ENCODE measurements at regions not wholly inside any gene's neighbourhood (a gene's known extent, or its start where the extent isn't known, plus 50 kb on each side); places are given as distances from the start of the nearest gene placed in this dataset.

GRCh38 chr4:18278244-18278643, 256.7 kb upstream of the LCORL start:
- H3K4me1 ChIP-seq (ENCODE audit: insufficient read depth, low read length, poor library complexity, severe bottlenecking), result no peaks in the 10 kb centered on the region
- H3K9ac ChIP-seq (ENCODE audit: low read depth, low read length, poor library complexity, severe bottlenecking), result no peak overlapping the region
- TF ChIP-seq EZH2phosphoT487 (IDR thresholded peaks at IDR 0.05; ENCODE audit: borderline replicate concordance) (no peak), CTCF (conservative IDR thresholded peaks at IDR 0.05; ENCODE audit: low read length) (no peak)
- H3K4me3 ChIP-seq (ENCODE audit: low read length, poor library complexity, severe bottlenecking), result no peak overlapping the region
- H3K9me2 ChIP-seq (replicated peaks; ENCODE audit: low read depth, low read length), result no peaks in the 10 kb centered on the region
- 0 out of 2 replicates have a peak, but pooled peaks cover 3% of the 10 kb centered on the region for H3K9me3 ChIP-seq (ENCODE audit: insufficient read depth, low read depth, low read length)
- no peaks in the 10 kb centered on the region for H3F3A ChIP-seq (ENCODE audit: low read depth)
- no peaks in the 10 kb centered on the region for H3K27me3 ChIP-seq (ENCODE audit: insufficient read depth, low read length, poor library complexity, severe bottlenecking)
- H3K79me2 ChIP-seq (ENCODE audit: insufficient read depth, low read length), result no peaks in the 10 kb centered on the region
- H3K4me2 ChIP-seq (ENCODE audit: low read depth, low read length, poor library complexity, severe bottlenecking), result no peak overlapping the region
- H3K36me3 ChIP-seq (ENCODE audit: insufficient read depth, low read length), result no peaks in the 10 kb centered on the region
- no peak overlapping the region for H2AFZ ChIP-seq (ENCODE audit: low read length)
- H4K20me1 ChIP-seq (ENCODE audit: insufficient read depth, low read length, poor library complexity, severe bottlenecking), result no peaks in the 10 kb centered on the region

- Histone ChIP-seq H2AFZ (ENCODE audit: low read length) (no peak overlapping the region), H3K4me2 (ENCODE audit: low read depth, low read length, poor library complexity, severe bottlenecking) (no peak overlapping the region), H3K36me3 (ENCODE audit: insufficient read depth, low read length) (no peaks in the 10 kb centered on the region), H4K20me1 (ENCODE audit: insufficient read depth, low read length, poor library complexity, severe bottlenecking) (no peaks in the 10 kb centered on the region), H3K4me3 (ENCODE audit: low read length, poor library complexity, severe bottlenecking) (no peak overlapping the region), H3K27me3 (ENCODE audit: insufficient read depth, low read length, poor library complexity, severe bottlenecking) (no peaks in the 10 kb centered on the region), H3F3A (ENCODE audit: low read depth) (no peaks in the 10 kb centered on the region), H3K9me2 (replicated peaks; ENCODE audit: low read depth, low read length) (no peaks in the 10 kb centered on the region), H3K79me2 (ENCODE audit: insufficient read depth, low read length) (no peaks in the 10 kb centered on the region), H3K9me3 (ENCODE audit: insufficient read depth, low read depth, low read length) (no peaks in the 10 kb centered on the region), H3K9ac (ENCODE audit: low read depth, low read length, poor library complexity, severe bottlenecking) (no peak overlapping the region), H3K4me1 (ENCODE audit: insufficient read depth, low read length, poor library complexity, severe bottlenecking) (no peaks in the 10 kb centered on the region)
- TF ChIP-seq CTCF (conservative IDR thresholded peaks at IDR 0.05; ENCODE audit: low read length) (no peak), EZH2phosphoT487 (IDR thresholded peaks at IDR 0.05; ENCODE audit: borderline replicate concordance) (no peak)
Observed at GRCh38 chr4:18262832-18263231, 241.3 kb upstream of the LCORL start.

GRCh38 chr4:18252052-18252451, 230.5 kb upstream of the LCORL start:
- no peaks in the 10 kb centered on the region for H3F3A ChIP-seq (ENCODE audit: low read depth)
- no peaks in the 10 kb centered on the region for H3K27me3 ChIP-seq (ENCODE audit: insufficient read depth, low read length, poor library complexity, severe bottlenecking)
- no peaks in the 10 kb centered on the region for H3K79me2 ChIP-seq (ENCODE audit: insufficient read depth, low read length)
- H3K4me1 ChIP-seq (ENCODE audit: insufficient read depth, low read length, poor library complexity, severe bottlenecking), result no peaks in the 10 kb centered on the region
- no peaks in the 10 kb centered on the region for H3K36me3 ChIP-seq (ENCODE audit: insufficient read depth, low read length)
- TF ChIP-seq CTCF (conservative IDR thresholded peaks at IDR 0.05; ENCODE audit: low read length) (no peak), EZH2phosphoT487 (IDR thresholded peaks at IDR 0.05; ENCODE audit: borderline replicate concordance) (no peak)
- H2AFZ ChIP-seq (ENCODE audit: low read length), result no peak overlapping the region
- no peak overlapping the region for H3K4me2 ChIP-seq (ENCODE audit: low read depth, low read length, poor library complexity, severe bottlenecking)
- no peak overlapping the region for H3K4me3 ChIP-seq (ENCODE audit: low read length, poor library complexity, severe bottlenecking)
- H3K9ac ChIP-seq (ENCODE audit: low read depth, low read length, poor library complexity, severe bottlenecking), result no peak overlapping the region
- no peaks in the 10 kb centered on the region for H4K20me1 ChIP-seq (ENCODE audit: insufficient read depth, low read length, poor library complexity, severe bottlenecking)
- H3K9me2 ChIP-seq (replicated peaks; ENCODE audit: low read depth, low read length), result no peaks in the 10 kb centered on the region
- no peaks in the 10 kb centered on the region; the same call in 1 of the 2 replicates for H3K9me3 ChIP-seq (ENCODE audit: insufficient read depth, low read depth, low read length)

Measured in Loucy (cell line).